WTC11 (cell line): ENCODE measurements at regions not wholly inside any gene's neighbourhood (a gene's known extent, or its start where the extent isn't known, plus 50 kb on each side); places are given as distances from the start of the nearest gene placed in this dataset.

Source experiments
- ATAC-seq: fragments of 200-7000 bp; cut with Tn5 transposase; 2 replicates; pipeline ENCODE4 v1.10.0; 2021; ENCODE audit warnings: mild to moderate bottlenecking, moderate library complexity
- CTCF ChIA-PET: fragments of 300-600 bp; sonication (Branson Sonifier 250); formaldehyde crosslinking; loops from one replicate; lab custom pipeline; 2021; ENCODE audit warnings: antibody characterized with exemption; lab: Charles Lee
- POLR2A ChIA-PET: fragments of 350-600 bp; sonication (Branson Sonifier 250); formaldehyde crosslinking; loops from one replicate; lab custom pipeline; 2021; ENCODE audit warnings: antibody characterized with exemption; lab: Charles Lee
- DNase-seq: peaks from one replicate; pipeline ENCODE4 v3.0.0; 2021; ENCODE audit warnings: low spot score
- H3K27ac Mint-ChIP-seq: 2 replicates; pipeline ENCODE4 v1.8.0; 2021; ENCODE audit warnings: mixed read lengths
- H3K27me3 Mint-ChIP-seq: 2 replicates; pipeline ENCODE4 v1.8.0; 2021; ENCODE audit warnings: low read depth, mild to moderate bottlenecking, moderate library complexity, mixed read lengths
- H3K36me3 Mint-ChIP-seq: 2 replicates; pipeline ENCODE4 v1.8.0; 2021; ENCODE audit warnings: mixed read lengths
- H3K4me1 Mint-ChIP-seq: 2 replicates; pipeline ENCODE4 v1.8.0; 2022; ENCODE audit warnings: mixed read lengths
- H3K4me3 Mint-ChIP-seq: 2 replicates; pipeline ENCODE4 v1.8.0; 2021; ENCODE audit warnings: mild to moderate bottlenecking, moderate library complexity, mixed read lengths
- H3K9me3 Mint-ChIP-seq: 2 replicates; pipeline ENCODE4 v1.8.0; 2021; ENCODE audit warnings: mixed read lengths
- ATF1 ChIP-seq: sonication (generic); formaldehyde crosslinking; IDR thresholded peaks from 2 replicates; pipeline ENCODE4 v1.8.1; 2023; ENCODE audit warnings: mild to moderate bottlenecking, moderate library complexity, missing genetic modification reagents
- CREM ChIP-seq: sonication (generic); formaldehyde crosslinking; IDR thresholded peaks from 2 replicates; pipeline ENCODE4 v1.8.1; 2022; ENCODE audit warnings: mild to moderate bottlenecking, missing genetic modification reagents, moderate library complexity
- ELF4 ChIP-seq: sonication (generic); formaldehyde crosslinking; IDR thresholded peaks from 2 replicates; pipeline ENCODE4 v1.8.1; 2022; ENCODE audit warnings: low read depth, mild to moderate bottlenecking, moderate library complexity, missing genetic modification reagents
- ESRRA ChIP-seq: sonication (generic); formaldehyde crosslinking; IDR thresholded peaks from 2 replicates; pipeline ENCODE4 v1.8.1; 2022; ENCODE audit warnings: mild to moderate bottlenecking, missing genetic modification reagents, borderline replicate concordance
- IRF2 ChIP-seq: sonication (generic); formaldehyde crosslinking; IDR thresholded peaks from 2 replicates; pipeline ENCODE4 v1.8.0; 2022; ENCODE audit warnings: low read depth, missing genetic modification reagents, borderline replicate concordance
- NFATC4 ChIP-seq: fragments of 250-450 bp; sonication (Bioruptor Pico); IDR thresholded peaks from 2 replicates; pipeline ENCODE4 v1.9.0; 2021; ENCODE audit warnings: mild to moderate bottlenecking
- NFE2L1 ChIP-seq: sonication (generic); formaldehyde crosslinking; IDR thresholded peaks from 2 replicates; pipeline ENCODE4 v1.8.1; 2023; ENCODE audit warnings: missing genetic modification reagents
- PRRX2 ChIP-seq: fragments of 250-450 bp; sonication (Bioruptor Pico); IDR thresholded peaks from 2 replicates; pipeline ENCODE4 v1.8.0; 2021; ENCODE audit warnings: mild to moderate bottlenecking
- SMAD3 ChIP-seq: sonication (generic); formaldehyde crosslinking; IDR thresholded peaks from 2 replicates; pipeline ENCODE4 v1.8.0; 2022; ENCODE audit warnings: missing genetic modification reagents, mild to moderate bottlenecking, borderline replicate concordance
- SOX15 ChIP-seq: fragments of 250-450 bp; sonication (Bioruptor Pico); IDR thresholded peaks from 2 replicates; pipeline ENCODE4 v1.9.0; 2021; ENCODE audit warnings: mild to moderate bottlenecking
- TEAD1 ChIP-seq: sonication (generic); formaldehyde crosslinking; IDR thresholded peaks from 2 replicates; pipeline ENCODE4 v1.8.0; 2022; ENCODE audit warnings: mild to moderate bottlenecking, missing genetic modification reagents
- ZBTB21 ChIP-seq: sonication (generic); formaldehyde crosslinking; IDR thresholded peaks from 2 replicates; pipeline ENCODE4 v1.8.1; 2023; ENCODE audit warnings: mild to moderate bottlenecking, missing genetic modification reagents, borderline replicate concordance
- ZNF121 ChIP-seq: sonication (generic); formaldehyde crosslinking; IDR thresholded peaks from 2 replicates; pipeline ENCODE4 v1.8.0; 2023; ENCODE audit warnings: missing genetic modification reagents
- ZNF263 ChIP-seq: sonication (generic); formaldehyde crosslinking; IDR thresholded peaks from 2 replicates; pipeline ENCODE4 v1.8.1; 2022; ENCODE audit warnings: low read depth, mild to moderate bottlenecking, moderate library complexity, missing genetic modification reagents
- TF ChIP-seq, protein P1 (sequence below): fragments of 250-450 bp; sonication (Bioruptor Pico); IDR thresholded peaks from 2 replicates; pipeline ENCODE4 v1.9.0; 2021; ENCODE audit warnings: moderate library complexity, mild to moderate bottlenecking, inconsistent platforms, borderline replicate concordance
- TF ChIP-seq, protein P2 (sequence below): sonication (generic); formaldehyde crosslinking; IDR thresholded peaks from 2 replicates; pipeline ENCODE4 v1.8.1; 2023; ENCODE audit warnings: mild to moderate bottlenecking, moderate library complexity, missing genetic modification reagents
- TF ChIP-seq, protein P3 (sequence below): fragments of 250-450 bp; sonication (Bioruptor Pico); conservative IDR thresholded peaks from 2 replicates; pipeline ENCODE4 v1.9.0; 2021; ENCODE audit warnings: mild to moderate bottlenecking
- TF ChIP-seq, protein P4 (sequence below): sonication (generic); formaldehyde crosslinking; IDR thresholded peaks from 2 replicates; pipeline ENCODE4 v1.8.1; 2023; ENCODE audit warnings: mild to moderate bottlenecking, missing genetic modification reagents, borderline replicate concordance
- TF ChIP-seq, protein P5 (sequence below): sonication (generic); formaldehyde crosslinking; conservative IDR thresholded peaks from 2 replicates; pipeline ENCODE4 v1.8.1; 2022; ENCODE audit warnings: mild to moderate bottlenecking, missing genetic modification reagents
- TF ChIP-seq, protein P6 (sequence below): sonication (generic); formaldehyde crosslinking; IDR thresholded peaks from 2 replicates; pipeline ENCODE4 v1.8.0; 2023; ENCODE audit warnings: mild to moderate bottlenecking, missing genetic modification reagents
- TF ChIP-seq, protein P7 (sequence below): sonication (generic); formaldehyde crosslinking; IDR thresholded peaks from 2 replicates; pipeline ENCODE4 v1.8.1; 2023; ENCODE audit warnings: mild to moderate bottlenecking, missing genetic modification reagents, moderate library complexity

DNA sequence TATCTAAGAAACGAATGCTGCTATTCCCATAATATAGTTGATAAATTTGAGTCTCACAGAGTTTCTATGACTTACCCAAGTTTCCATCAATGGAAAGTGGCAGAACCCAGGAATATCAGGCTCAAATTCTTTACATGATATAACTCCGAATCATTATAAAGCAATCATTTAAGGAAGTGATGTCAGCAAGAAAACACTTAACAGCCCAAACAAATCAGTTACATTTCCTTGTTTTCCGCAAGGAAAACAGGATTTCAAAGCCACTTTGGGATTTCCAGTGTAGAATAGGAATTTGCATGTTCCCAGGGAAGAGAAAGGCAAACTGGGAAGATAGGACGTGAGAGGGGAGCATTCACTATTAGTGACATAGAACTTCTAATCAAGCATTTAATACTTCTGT is 311.4 kb upstream of the GOT2 start (continued):
- TF ChIP-seq, protein P1, sequence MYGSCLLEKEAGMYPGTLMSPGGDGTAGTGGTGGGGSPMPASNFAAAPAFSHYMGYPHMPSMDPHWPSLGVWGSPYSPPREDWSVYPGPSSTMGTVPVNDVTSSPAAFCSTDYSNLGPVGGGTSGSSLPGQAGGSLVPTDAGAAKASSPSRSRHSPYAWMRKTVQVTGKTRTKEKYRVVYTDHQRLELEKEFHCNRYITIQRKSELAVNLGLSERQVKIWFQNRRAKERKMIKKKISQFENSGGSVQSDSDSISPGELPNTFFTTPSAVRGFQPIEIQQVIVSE = no peak
- TF ChIP-seq, protein P2, sequence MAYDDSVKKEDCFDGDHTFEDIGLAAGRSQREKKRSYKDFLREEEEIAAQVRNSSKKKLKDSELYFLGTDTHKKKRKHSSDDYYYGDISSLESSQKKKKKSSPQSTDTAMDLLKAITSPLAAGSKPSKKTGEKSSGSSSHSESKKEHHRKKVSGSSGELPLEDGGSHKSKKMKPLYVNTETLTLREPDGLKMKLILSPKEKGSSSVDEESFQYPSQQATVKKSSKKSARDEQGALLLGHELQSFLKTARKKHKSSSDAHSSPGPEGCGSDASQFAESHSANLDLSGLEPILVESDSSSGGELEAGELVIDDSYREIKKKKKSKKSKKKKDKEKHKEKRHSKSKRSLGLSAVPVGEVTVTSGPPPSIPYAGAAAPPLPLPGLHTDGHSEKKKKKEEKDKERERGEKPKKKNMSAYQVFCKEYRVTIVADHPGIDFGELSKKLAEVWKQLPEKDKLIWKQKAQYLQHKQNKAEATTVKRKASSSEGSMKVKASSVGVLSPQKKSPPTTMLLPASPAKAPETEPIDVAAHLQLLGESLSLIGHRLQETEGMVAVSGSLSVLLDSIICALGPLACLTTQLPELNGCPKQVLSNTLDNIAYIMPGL (CRISPR knock-in tag) = no peak
- TF ChIP-seq, protein P3, sequence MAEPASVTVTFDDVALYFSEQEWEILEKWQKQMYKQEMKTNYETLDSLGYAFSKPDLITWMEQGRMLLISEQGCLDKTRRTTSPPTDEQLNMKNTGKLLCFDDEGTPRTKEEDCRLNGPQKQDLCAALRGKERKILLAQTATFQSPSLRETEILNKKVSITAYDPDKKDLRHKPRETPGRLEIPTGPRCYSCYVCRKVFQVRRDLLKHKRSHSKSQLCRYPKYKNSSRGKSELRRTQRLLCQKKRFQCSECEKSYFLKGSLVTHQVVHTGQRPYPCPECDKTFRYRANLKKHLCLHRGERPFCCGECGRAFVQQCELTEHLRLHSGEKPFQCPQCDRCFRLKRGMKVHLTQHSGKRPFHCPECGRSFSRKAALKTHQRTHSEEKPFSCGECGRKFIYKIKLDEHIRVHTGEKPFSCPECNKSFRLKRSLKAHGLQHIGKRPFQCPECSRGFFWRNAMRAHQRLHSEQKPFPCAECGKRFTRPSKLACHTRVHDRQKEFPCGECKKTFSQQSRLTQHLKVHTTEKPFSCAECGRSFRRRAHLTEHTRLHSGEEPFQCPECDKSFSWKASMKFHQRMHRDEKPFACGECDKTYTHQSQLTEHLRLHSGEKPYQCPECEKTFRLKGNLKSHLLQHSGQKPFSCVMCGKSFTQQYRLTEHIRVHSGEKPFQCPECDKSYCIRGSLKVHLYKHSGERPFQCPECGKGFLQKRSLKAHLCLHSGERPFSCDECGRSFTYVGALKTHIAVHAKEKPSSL (CRISPR knock-in tag) = no peak
- TF ChIP-seq, protein P4, sequence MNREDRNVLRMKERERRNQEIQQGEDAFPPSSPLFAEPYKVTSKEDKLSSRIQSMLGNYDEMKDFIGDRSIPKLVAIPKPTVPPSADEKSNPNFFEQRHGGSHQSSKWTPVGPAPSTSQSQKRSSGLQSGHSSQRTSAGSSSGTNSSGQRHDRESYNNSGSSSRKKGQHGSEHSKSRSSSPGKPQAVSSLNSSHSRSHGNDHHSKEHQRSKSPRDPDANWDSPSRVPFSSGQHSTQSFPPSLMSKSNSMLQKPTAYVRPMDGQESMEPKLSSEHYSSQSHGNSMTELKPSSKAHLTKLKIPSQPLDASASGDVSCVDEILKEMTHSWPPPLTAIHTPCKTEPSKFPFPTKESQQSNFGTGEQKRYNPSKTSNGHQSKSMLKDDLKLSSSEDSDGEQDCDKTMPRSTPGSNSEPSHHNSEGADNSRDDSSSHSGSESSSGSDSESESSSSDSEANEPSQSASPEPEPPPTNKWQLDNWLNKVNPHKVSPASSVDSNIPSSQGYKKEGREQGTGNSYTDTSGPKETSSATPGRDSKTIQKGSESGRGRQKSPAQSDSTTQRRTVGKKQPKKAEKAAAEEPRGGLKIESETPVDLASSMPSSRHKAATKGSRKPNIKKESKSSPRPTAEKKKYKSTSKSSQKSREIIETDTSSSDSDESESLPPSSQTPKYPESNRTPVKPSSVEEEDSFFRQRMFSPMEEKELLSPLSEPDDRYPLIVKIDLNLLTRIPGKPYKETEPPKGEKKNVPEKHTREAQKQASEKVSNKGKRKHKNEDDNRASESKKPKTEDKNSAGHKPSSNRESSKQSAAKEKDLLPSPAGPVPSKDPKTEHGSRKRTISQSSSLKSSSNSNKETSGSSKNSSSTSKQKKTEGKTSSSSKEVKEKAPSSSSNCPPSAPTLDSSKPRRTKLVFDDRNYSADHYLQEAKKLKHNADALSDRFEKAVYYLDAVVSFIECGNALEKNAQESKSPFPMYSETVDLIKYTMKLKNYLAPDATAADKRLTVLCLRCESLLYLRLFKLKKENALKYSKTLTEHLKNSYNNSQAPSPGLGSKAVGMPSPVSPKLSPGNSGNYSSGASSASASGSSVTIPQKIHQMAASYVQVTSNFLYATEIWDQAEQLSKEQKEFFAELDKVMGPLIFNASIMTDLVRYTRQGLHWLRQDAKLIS (CRISPR knock-in tag) = no peak
- TF ChIP-seq, protein P5, sequence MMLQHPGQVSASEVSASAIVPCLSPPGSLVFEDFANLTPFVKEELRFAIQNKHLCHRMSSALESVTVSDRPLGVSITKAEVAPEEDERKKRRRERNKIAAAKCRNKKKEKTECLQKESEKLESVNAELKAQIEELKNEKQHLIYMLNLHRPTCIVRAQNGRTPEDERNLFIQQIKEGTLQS (CRISPR knock-in tag) = no peak

DNA sequence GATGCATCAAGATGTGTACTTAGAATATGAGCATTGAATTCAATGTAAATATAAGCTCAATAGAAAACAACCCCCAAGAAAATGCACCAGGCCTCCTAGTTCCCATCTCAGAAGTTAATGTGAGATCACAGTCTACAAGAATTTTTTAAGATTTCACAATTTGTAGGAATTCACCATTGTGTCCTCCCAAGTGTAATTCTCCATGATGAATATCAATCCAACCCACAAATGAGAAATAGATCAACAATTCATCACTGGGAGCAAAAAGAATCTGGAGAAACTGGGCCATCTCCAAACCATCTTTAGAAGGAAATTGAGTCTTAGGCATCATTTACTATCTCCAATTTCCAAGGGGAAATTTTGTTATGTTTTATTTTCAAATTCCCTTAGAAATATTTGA is 310.5 kb upstream of the GOT2 start:
- H3K36me3 Mint-ChIP-seq = no peaks in the 10 kb centered on the region
- ChIA-PET POLR2A (no interaction called here), CTCF (no interaction called here)
- TF ChIP-seq ZBTB21 (CRISPR knock-in tag) (no peak), ELF4 (CRISPR knock-in tag) (no peak), NFATC4 (CRISPR knock-in tag) (no peak), ZNF121 (no peak), SMAD3 (CRISPR knock-in tag) (no peak), PRRX2 (CRISPR knock-in tag) (no peak), TEAD1 (no peak), SOX15 (no peak), NFE2L1 (CRISPR knock-in tag) (no peak), ESRRA (CRISPR knock-in tag) (no peak), ATF1 (CRISPR knock-in tag) (no peak), IRF2 (CRISPR knock-in tag) (no peak), ZNF263 (CRISPR knock-in tag) (no peak), CREM (no peak)
- TF ChIP-seq, protein P2 (CRISPR knock-in tag) = no peak
- TF ChIP-seq, protein P6, sequence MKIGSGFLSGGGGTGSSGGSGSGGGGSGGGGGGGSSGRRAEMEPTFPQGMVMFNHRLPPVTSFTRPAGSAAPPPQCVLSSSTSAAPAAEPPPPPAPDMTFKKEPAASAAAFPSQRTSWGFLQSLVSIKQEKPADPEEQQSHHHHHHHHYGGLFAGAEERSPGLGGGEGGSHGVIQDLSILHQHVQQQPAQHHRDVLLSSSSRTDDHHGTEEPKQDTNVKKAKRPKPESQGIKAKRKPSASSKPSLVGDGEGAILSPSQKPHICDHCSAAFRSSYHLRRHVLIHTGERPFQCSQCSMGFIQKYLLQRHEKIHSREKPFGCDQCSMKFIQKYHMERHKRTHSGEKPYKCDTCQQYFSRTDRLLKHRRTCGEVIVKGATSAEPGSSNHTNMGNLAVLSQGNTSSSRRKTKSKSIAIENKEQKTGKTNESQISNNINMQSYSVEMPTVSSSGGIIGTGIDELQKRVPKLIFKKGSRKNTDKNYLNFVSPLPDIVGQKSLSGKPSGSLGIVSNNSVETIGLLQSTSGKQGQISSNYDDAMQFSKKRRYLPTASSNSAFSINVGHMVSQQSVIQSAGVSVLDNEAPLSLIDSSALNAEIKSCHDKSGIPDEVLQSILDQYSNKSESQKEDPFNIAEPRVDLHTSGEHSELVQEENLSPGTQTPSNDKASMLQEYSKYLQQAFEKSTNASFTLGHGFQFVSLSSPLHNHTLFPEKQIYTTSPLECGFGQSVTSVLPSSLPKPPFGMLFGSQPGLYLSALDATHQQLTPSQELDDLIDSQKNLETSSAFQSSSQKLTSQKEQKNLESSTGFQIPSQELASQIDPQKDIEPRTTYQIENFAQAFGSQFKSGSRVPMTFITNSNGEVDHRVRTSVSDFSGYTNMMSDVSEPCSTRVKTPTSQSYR (CRISPR knock-in tag) = no peak
- TF ChIP-seq, protein P7, sequence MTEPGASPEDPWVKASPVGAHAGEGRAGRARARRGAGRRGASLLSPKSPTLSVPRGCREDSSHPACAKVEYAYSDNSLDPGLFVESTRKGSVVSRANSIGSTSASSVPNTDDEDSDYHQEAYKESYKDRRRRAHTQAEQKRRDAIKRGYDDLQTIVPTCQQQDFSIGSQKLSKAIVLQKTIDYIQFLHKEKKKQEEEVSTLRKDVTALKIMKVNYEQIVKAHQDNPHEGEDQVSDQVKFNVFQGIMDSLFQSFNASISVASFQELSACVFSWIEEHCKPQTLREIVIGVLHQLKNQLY (CRISPR knock-in tag) = no peak

More for the DNA sequence above, 310.5 kb upstream of the GOT2 start:
- Mint-ChIP-seq H3K4me1 (no peaks in the 10 kb centered on the region), H3K9me3 (peaks cover 10% of the 10 kb centered on the region; the same call in 1 of the 2 replicates), H3K27me3 (no peaks in the 10 kb centered on the region), H3K4me3 (no peak overlapping the region), H3K27ac (no peak overlapping the region)
- ATAC-seq = no peak
- no peak for DNase-seq
